ENCODE measurements at regions not wholly inside any gene's neighbourhood (a gene's known extent, or its start where the extent isn't known, plus 50 kb on each side); places are given as distances from the start of the nearest gene placed in this dataset.

DNA sequence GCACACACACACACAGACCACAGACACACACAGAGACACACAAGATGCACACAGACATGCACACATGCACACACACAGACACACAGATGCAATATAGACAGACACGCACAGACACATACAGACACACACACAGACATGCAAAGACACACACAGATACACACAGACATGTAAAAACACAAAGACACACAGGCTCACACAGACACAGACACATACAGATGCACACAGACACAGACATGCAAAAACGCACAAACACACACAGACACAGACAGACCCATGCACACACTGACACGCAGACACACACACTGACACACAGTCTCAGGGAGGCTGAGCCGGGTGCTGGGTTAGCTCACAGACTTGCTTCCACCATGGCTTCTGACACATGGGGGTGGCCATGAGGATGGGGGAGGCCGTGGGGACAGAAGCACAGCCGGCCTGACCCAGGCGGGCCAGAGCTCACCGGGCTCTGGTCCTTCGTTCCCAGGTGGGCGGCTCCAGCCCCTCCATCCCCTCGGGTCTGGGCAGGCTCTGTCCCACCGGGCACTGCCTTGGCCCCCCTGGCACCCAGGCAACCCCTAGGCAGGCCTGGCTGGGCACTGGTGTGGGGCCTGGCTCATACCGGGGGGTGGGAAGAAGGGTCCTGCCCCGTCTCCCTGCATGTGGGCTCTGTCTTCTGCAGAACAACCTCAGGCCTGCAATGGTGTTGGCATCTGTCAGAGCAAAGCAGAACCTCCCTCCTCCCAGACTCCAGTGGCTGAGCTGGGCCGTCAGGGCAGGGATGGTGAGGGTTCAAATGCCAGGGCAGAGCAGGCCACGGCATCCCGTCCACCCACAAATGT, 1489.5 kb downstream of the BRD1 start:
- Histone ChIP-seq H3K27me3 (ENCODE audit: insufficient read depth, low read length) (peaks cover 21% of the 10 kb centered on the region), H3K36me3 (ENCODE audit: insufficient read depth, low read length) (no peaks in the 10 kb centered on the region), H3K9me3 (ENCODE audit: low read length) (no peaks in the 10 kb centered on the region), H2AFZ (ENCODE audit: low read depth, low read length) (no peak overlapping the region), H3K4me1 (ENCODE audit: insufficient read depth, low read length) (no peaks in the 10 kb centered on the region), H3K4me3 (ENCODE audit: low read length) (no peak overlapping the region)

DNA sequence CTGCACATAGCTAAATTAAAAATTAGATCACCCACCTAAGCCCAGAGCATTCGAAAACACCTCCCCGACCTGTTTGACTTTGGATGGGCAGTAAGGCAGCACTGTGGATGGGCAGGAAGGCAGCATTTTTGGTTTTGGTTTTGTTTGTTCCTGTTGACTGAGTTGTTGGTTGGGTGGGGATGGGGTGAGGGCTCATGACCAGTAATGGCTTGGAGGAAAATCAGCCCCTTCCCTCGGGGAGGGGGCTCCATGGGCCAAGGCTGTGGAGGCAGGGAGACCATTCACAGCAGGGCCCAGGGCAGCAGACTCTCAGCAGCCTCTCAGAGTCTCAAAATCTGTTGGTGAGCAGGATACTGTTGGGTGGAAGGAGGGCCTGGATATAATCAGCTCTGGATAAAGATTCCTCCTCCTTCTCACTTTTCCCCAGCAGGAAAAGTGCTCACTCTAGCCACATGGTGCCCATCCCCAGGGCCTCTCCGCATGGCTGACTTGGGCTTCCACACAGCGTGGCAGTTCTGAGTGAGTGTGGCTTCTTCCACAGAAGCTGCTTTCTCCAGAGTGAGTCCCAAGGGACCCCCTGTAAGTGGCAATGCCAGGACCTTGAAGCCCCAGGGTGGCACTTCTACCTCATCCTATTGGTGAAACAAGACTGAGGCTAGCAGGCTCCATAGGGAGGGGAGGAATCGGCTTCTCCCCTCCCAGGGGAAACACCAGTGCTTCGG, 1491.2 kb downstream of the BRD1 start:
- no peaks in the 10 kb centered on the region for H3K9me3 ChIP-seq (ENCODE audit: low read length)
- no peak overlapping the region for H2AFZ ChIP-seq (ENCODE audit: low read depth, low read length)
- no peaks in the 10 kb centered on the region for H3K4me1 ChIP-seq (ENCODE audit: insufficient read depth, low read length)
- H3K4me3 ChIP-seq (ENCODE audit: low read length): no peak overlapping the region
- peaks cover 12% of the 10 kb centered on the region for H3K27me3 ChIP-seq (ENCODE audit: insufficient read depth, low read length)
- no peaks in the 10 kb centered on the region for H3K36me3 ChIP-seq (ENCODE audit: insufficient read depth, low read length)

DNA sequence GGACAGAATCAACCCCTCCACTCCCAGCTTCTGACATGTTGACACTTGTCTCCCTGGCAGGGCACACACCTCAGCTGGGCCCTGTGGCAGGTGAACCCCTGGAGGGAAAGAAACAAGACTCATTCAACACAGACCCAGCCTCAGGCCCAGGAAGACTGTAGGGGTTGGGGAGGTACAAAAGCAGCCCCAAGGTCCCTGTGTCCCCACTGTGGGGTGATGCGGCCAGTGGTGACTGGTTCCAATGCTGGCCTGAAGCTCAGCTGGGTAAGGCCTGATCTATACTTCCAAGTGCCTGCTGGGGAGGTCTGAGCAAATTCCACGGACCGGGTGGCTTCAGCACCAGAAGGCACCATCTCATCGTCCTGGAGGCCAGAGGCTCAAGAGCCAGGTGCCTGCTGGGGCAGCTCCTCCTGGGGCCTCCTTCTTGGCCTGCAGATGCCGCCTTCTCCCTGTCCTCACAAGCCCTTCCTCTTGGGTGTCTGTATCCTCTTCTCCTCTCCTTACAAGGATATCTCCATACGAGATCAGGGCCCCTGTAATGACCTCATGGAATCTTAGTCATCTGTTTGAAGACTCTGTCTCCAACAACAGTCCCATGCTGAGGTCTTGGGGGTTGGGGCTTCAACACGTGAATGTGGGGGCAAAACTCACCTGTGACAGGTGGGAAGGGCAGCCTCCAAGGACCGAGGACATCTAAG, 1492.1 kb downstream of the BRD1 start:
- H3K4me3 ChIP-seq (ENCODE audit: low read length): no peak overlapping the region
- H3K27me3 ChIP-seq (ENCODE audit: insufficient read depth, low read length): peaks cover 5% of the 10 kb centered on the region
- H3K36me3 ChIP-seq (ENCODE audit: insufficient read depth, low read length): no peaks in the 10 kb centered on the region
- no peak overlapping the region for H2AFZ ChIP-seq (ENCODE audit: low read depth, low read length)
- H3K4me1 ChIP-seq (ENCODE audit: insufficient read depth, low read length): no peaks in the 10 kb centered on the region
- no peaks in the 10 kb centered on the region for H3K9me3 ChIP-seq (ENCODE audit: low read length)

DNA sequence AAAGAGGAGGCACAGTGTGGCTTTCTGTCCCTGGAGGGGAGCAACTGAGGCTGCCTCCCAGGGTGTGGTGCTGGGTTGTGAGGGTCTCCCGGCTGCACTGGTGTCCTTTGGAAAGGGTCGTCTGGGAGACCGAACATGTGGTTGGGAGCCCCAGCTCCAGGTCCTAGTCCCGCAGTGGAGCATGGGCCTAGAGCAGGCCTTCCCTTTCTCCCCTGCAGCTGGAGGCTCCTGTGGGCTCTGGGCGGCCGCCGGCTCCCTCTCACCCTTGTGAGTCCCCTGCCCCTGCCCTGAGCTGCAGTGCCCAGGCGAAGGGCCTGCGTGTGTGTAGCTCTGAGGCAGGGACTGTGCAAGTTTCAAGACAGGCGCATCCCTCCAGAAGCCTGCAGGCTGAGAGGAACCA, 1492.7 kb downstream of the BRD1 start:
- no peaks in the 10 kb centered on the region for H3K9me3 ChIP-seq (ENCODE audit: low read length)
- no peaks in the 10 kb centered on the region for H3K4me1 ChIP-seq (ENCODE audit: insufficient read depth, low read length)
- H3K36me3 ChIP-seq (ENCODE audit: insufficient read depth, low read length): no peaks in the 10 kb centered on the region
- H2AFZ ChIP-seq (ENCODE audit: low read depth, low read length): no peak overlapping the region
- no peaks in the 10 kb centered on the region for H3K27me3 ChIP-seq (ENCODE audit: insufficient read depth, low read length)
- no peak overlapping the region for H3K4me3 ChIP-seq (ENCODE audit: low read length)

DNA sequence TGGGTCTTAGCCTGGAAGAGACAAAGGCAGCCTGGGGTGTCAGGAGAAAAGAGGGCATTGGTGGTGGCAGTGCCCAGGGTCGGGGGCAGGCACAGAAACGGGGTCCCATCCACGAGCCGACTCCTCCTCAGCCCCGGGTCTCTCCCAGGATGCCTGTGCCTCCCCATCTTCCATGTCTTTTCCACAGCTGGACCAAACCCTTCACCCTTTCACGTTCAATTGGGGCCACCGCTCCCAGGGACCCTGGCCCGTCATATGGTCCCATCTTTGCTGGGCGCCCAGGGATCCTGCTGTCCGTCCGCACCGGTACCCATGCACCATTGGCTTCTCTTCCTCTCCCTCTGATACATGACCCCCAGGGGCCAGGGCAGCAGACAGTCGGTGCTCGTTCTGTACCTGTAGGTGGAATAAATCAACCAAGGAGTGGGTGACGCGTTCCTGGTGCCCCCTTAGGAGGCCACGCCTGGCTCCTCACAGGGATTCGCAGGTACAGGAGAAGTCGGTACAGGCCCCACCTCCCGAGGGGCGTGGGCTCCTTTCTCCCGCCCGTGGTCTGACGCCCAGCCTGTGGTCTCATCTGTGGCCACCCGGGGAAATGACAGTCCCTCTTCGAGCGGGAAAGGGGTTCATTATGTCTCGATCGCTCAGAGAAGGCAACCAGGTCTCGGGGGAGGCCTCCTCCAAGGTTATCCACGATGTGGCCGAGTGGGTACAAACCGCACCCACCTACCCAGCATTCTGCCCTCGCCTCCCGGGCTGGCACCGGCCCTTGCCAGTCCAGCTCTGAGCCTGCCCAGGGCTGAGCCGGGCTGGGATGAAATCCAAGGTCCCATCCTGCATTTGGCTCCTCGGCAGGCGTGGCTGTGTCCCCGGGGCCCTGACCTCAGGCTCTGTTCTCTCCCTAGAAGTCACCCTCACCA, 1493.6 kb downstream of the BRD1 start:
- Histone ChIP-seq H3K4me3 (ENCODE audit: low read length) (no peak overlapping the region), H3K4me1 (ENCODE audit: insufficient read depth, low read length) (no peaks in the 10 kb centered on the region), H2AFZ (ENCODE audit: low read depth, low read length) (no peak overlapping the region), H3K36me3 (ENCODE audit: insufficient read depth, low read length) (no peaks in the 10 kb centered on the region), H3K27me3 (ENCODE audit: insufficient read depth, low read length) (no peaks in the 10 kb centered on the region), H3K9me3 (ENCODE audit: low read length) (no peaks in the 10 kb centered on the region)

DNA sequence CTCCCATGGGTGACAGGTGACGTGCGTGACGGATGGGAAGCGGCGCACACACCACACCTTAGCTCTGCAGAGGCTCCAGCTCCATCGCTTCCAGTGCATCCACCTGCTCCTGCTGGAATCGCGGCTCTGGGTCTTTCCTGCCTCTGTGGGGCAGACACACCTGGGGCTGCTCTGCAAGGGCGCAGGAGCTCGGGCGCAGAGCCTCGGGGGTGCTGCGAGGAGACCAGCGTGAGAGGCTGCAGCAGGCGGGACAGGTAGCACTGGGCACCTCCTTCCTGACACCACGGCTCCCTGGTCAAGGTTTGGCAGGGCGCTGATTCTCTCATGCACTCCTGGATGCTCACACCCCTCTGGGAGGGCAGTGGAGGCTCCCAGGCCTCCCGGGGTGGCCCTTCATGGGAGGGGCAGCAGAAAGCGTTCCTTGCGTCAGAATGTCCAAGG, 1494.3 kb downstream of the BRD1 start:
- H3K27me3 ChIP-seq (ENCODE audit: insufficient read depth, low read length): no peaks in the 10 kb centered on the region

DNA sequence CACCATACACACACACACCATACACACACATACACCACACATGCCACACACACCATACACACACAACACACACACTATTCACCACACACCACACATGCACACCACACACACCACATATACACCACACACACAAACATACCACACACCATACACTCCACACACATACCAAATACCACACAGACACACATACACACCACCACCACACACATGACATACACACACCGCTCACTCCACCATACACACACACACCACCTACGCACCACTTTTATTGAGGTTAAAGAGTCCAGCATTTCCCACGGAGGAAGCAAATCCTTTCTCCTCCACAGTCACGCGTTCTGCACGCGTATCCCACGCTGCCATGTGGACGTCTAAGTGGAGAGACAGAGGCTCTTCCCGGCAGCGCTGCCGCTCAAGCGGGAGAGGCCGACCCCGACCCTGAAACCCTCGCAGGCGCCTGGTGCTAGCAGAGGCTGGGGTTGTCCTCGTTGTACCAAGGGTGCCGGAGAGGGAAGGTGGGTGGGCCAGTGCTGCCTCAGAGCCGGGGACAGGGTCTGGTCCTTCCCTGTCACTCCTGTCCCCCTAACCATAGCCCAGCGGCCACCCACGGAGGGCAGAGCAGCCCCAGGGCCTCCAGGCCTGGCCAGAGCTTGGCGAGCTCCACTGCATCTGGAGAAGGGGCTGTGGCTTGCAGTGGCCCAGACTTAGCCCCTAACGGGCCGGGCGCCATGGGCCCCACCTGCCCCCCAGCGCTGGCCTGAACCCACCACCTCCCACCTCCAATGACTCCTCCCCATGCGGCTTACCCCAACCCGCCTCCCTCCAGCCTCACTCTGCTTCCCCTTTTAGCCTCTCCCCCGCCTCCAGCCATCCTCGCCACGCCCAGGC, 1495.0 kb downstream of the BRD1 start:
- no peaks in the 10 kb centered on the region for H3K27me3 ChIP-seq (ENCODE audit: insufficient read depth, low read length)

More for the DNA sequence above, 1494.3 kb downstream of the BRD1 start:
- H2AFZ ChIP-seq (ENCODE audit: low read depth, low read length): no peak overlapping the region
- no peaks in the 10 kb centered on the region for H3K9me3 ChIP-seq (ENCODE audit: low read length)
- H3K4me3 ChIP-seq (ENCODE audit: low read length): no peak overlapping the region
- H3K4me1 ChIP-seq (ENCODE audit: insufficient read depth, low read length): no peaks in the 10 kb centered on the region
- H3K36me3 ChIP-seq (ENCODE audit: insufficient read depth, low read length): no peaks in the 10 kb centered on the region

DNA sequence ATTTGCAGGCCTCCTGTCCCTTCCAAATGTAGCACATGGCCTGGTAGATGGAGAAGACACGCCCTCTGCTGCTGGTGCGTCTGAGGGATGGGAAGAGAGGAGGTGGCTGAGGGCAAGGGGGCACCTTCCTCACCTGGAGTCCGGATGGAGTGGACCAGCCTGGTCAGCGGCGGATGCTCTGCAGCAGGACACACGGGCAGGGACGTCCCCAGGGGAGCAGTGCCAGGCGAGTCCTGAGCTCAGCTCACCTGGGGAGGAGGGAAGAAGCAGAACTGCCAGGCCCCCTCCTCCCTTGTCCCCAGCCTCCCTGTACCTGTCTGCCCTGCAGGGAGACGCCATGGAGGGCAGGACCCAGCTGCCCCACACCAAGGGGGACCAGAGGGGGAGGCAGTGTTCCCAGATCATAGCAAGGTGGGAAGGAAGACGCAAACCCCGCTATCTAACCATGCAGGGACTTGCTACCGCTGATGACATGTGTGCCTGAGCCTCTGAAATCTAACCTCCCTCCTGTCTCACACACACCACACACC, 1495.9 kb downstream of the BRD1 start:
- no peak overlapping the region for H3K4me3 ChIP-seq (ENCODE audit: low read length)
- H3K27me3 ChIP-seq (ENCODE audit: insufficient read depth, low read length): no peaks in the 10 kb centered on the region
- H2AFZ ChIP-seq (ENCODE audit: low read depth, low read length): no peak overlapping the region
- H3K4me1 ChIP-seq (ENCODE audit: insufficient read depth, low read length): no peaks in the 10 kb centered on the region
- H3K36me3 ChIP-seq (ENCODE audit: insufficient read depth, low read length): no peaks in the 10 kb centered on the region
- no peaks in the 10 kb centered on the region for H3K9me3 ChIP-seq (ENCODE audit: low read length)

More for the DNA sequence above, 1495.0 kb downstream of the BRD1 start:
- Histone ChIP-seq H3K4me1 (ENCODE audit: insufficient read depth, low read length) (no peaks in the 10 kb centered on the region), H2AFZ (ENCODE audit: low read depth, low read length) (no peak overlapping the region), H3K4me3 (ENCODE audit: low read length) (no peak overlapping the region), H3K9me3 (ENCODE audit: low read length) (no peaks in the 10 kb centered on the region), H3K36me3 (ENCODE audit: insufficient read depth, low read length) (no peaks in the 10 kb centered on the region)

DNA sequence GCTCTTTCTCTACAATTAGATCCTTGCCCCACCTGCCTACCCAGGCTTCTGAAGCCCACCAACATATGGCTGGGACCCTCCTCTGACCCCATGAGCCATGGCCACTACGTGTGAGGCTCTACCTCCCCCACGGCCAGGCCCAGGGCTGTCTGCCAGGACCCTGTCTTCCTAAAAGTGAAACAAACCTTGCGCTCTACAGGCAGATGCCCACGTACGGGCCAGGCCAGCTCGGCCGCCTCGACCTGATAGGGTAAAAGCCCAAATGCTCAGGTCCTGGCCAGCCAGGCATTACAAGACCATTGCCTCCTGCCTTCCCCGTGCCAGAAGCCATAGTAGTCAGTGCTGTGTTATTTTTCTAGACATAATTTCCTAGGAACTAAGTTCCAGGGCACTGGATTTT, 1496.4 kb downstream of the BRD1 start:
- Histone ChIP-seq H2AFZ (ENCODE audit: low read depth, low read length) (no peak overlapping the region), H3K4me1 (ENCODE audit: insufficient read depth, low read length) (no peaks in the 10 kb centered on the region), H3K4me3 (ENCODE audit: low read length) (no peak overlapping the region), H3K27me3 (ENCODE audit: insufficient read depth, low read length) (no peaks in the 10 kb centered on the region), H3K36me3 (ENCODE audit: insufficient read depth, low read length) (no peaks in the 10 kb centered on the region), H3K9me3 (ENCODE audit: low read length) (no peaks in the 10 kb centered on the region)

DNA sequence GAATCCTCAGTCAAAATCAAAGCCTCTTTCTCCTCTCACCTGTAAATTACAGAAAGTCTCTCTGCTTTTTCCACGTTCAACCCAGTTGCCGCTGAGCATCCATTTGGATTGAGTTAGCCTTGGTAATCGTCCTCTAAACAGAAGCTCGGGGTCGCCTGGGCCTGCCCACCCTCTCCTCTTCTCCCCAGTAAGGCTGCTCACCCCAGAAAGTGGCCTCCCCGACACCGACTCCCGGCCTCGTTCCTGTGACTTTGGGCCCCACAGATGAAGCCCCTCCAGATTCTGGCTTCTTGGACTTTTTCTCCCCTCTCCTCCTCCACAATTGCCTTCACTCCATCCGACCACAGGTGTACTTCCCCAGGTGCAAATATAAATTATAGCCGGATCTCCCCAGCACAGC, 1500.0 kb downstream of the BRD1 start:
- Histone ChIP-seq H3K27me3 (ENCODE audit: insufficient read depth, low read length) (no peaks in the 10 kb centered on the region), H3K4me1 (ENCODE audit: insufficient read depth, low read length) (no peaks in the 10 kb centered on the region), H2AFZ (ENCODE audit: low read depth, low read length) (no peak overlapping the region), H3K9me3 (ENCODE audit: low read length) (no peaks in the 10 kb centered on the region), H3K4me3 (ENCODE audit: low read length) (no peak overlapping the region), H3K36me3 (ENCODE audit: insufficient read depth, low read length) (no peaks in the 10 kb centered on the region)

DNA sequence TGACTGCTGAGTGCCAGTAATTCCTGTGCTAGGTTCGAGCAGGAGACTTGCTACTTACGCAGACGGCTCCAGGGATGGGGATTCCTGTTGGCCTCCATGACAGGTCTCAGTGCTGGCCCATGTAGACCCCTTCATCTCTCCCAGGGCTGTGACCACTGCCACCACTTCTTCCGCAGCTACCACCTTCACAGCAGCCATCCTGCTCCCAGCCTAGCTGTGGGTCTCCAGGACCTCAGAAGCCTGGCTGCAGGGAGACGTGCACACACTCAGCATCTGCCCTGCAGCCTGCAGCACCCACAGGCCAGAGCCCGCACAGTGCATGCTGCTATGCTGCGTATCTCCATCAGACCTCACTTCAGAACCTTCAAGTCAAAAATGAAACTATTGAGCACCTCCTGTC, 1503.9 kb downstream of the BRD1 start:
- no peak overlapping the region for H3K4me3 ChIP-seq (ENCODE audit: low read length)
- no peaks in the 10 kb centered on the region for H3K9me3 ChIP-seq (ENCODE audit: low read length)
- no peaks in the 10 kb centered on the region for H3K36me3 ChIP-seq (ENCODE audit: insufficient read depth, low read length)
- no peaks in the 10 kb centered on the region for H3K27me3 ChIP-seq (ENCODE audit: insufficient read depth, low read length)
- no peak overlapping the region for H2AFZ ChIP-seq (ENCODE audit: low read depth, low read length)
- no peaks in the 10 kb centered on the region for H3K4me1 ChIP-seq (ENCODE audit: insufficient read depth, low read length)

All from neuron (in vitro differentiated cells).